ENCODE measurements at regions not wholly inside any gene's neighbourhood (a gene's known extent, or its start where the extent isn't known, plus 50 kb on each side); places are given as distances from the start of the nearest gene placed in this dataset.

GRCh38 chr6:132063204-132063603 lies 112.0 kb upstream of the CCN2 start:
- Histone ChIP-seq H3K27ac (ENCODE audit: extremely low read length, insufficient read depth, low read length) (no peak overlapping the region), H4K20me1 (ENCODE audit: insufficient read depth, low read length) (no peaks in the 10 kb centered on the region), H3K36me3 (replicated peaks in 1 of 2; ENCODE audit: control insufficient read depth in 1 of 2, insufficient read depth in 2 of 2, low read length in 2 of 2) (no peaks in the 10 kb centered on the region), H2AFZ (ENCODE audit: low read length) (no peak overlapping the region), H3K27me3 (ENCODE audit: control insufficient read depth in 1 of 2, insufficient read depth in 2 of 2, low read length in 2 of 2) (no peaks in the 10 kb centered on the region), H3K4me2 (ENCODE audit: low read depth, low read length) (no peak overlapping the region), H3K4me1 (ENCODE audit: insufficient read depth, low read length) (peaks cover 20% of the 10 kb centered on the region), H3K9me3 (ENCODE audit: low read length) (no peaks in the 10 kb centered on the region), H3K9ac (ENCODE audit: insufficient read depth, low read depth, low read length) (no peak overlapping the region), H3K79me2 (ENCODE audit: insufficient read depth, low read length) (no peaks in the 10 kb centered on the region), H3K4me3 (replicated peaks in 1 of 3; ENCODE audit: insufficient read depth in 1 of 3, low read depth in 2 of 3, low read length in 3 of 3) (no peak overlapping the region)
- FAIRE-seq (no peak), DNase-seq (ENCODE audit: low spot score) (no peak), ATAC-seq (no peak)
- in situ Hi-C loops (cut with HindIII; ENCODE audit: extremely low pct_ligation_motif_present, low pct_unique_long_range_greater_than_20kb) = no loop called here
- ChIA-PET POLR2A (interaction anchor here (1.3 kb wide), 1 partner anchor 113 kb away, joined by 4 read pairs; no protein-coding TSS in a partner anchor), CTCF (ENCODE audit: low intra/inter-chr PET ratio, low total read pairs) (no interaction called here)
- 87% methylated on average over 5 of the region's 5 CpGs for WGBS (ENCODE audit: low lambda C conversion rate)
- 0 out of 2 replicates have a peak, but pooled peaks have one; percentile 27 for TF ChIP-seq ATF1 (CRISPR knock-in tag; IDR thresholded peaks at IDR 0.05)
- TF ChIP-seq TFE3 (CRISPR knock-in tag; IDR thresholded peaks at IDR 0.05) = no peak
- BruUV-seq (replicated peaks) = no TSS peak
- intact Hi-C loops (cut with micrococcal nuclease; ENCODE audit: unreplicated experiment) = loop anchor here (5.0 kb wide), 1 partner anchor 111 kb away; the partner anchor contains the start of gene CCN2

GRCh38 chr6:132062626-132063025 lies 111.5 kb upstream of the CCN2 start:
- Histone ChIP-seq H3K9me3 (ENCODE audit: low read length) (no peaks in the 10 kb centered on the region), H3K4me1 (ENCODE audit: insufficient read depth, low read length) (peaks cover 20% of the 10 kb centered on the region), H4K20me1 (ENCODE audit: insufficient read depth, low read length) (no peaks in the 10 kb centered on the region), H2AFZ (ENCODE audit: low read length) (no peak overlapping the region), H3K4me2 (ENCODE audit: low read depth, low read length) (no peak overlapping the region), H3K27me3 (ENCODE audit: control insufficient read depth in 1 of 2, insufficient read depth in 2 of 2, low read length in 2 of 2) (no peaks in the 10 kb centered on the region), H3K4me3 (replicated peaks in 1 of 3; ENCODE audit: insufficient read depth in 1 of 3, low read depth in 2 of 3, low read length in 3 of 3) (no peak overlapping the region), H3K9ac (ENCODE audit: insufficient read depth, low read depth, low read length) (no peak overlapping the region), H3K36me3 (replicated peaks in 1 of 2; ENCODE audit: control insufficient read depth in 1 of 2, insufficient read depth in 2 of 2, low read length in 2 of 2) (no peaks in the 10 kb centered on the region), H3K79me2 (ENCODE audit: insufficient read depth, low read length) (no peaks in the 10 kb centered on the region), H3K27ac (ENCODE audit: extremely low read length, insufficient read depth, low read length) (no peak overlapping the region)
- no peak for FAIRE-seq
- ChIA-PET POLR2A (interaction anchor here (1.3 kb wide), 1 partner anchor 113 kb away, joined by 4 read pairs; no protein-coding TSS in a partner anchor), CTCF (ENCODE audit: low intra/inter-chr PET ratio, low total read pairs) (no interaction called here)
- intact Hi-C loops (cut with micrococcal nuclease; ENCODE audit: unreplicated experiment) (loop anchor here (5.0 kb wide), 1 partner anchor 110 kb away; the partner anchor contains the start of gene CCN2), in situ Hi-C loops (cut with HindIII; ENCODE audit: extremely low pct_ligation_motif_present, low pct_unique_long_range_greater_than_20kb) (no loop called here)
- no peak for ATAC-seq
- BruUV-seq (replicated peaks) = no TSS peak
- WGBS (ENCODE audit: low lambda C conversion rate) = 67% methylated on average over 3 of the region's 3 CpGs
- DNase-seq (ENCODE audit: low spot score) = no peak
- TF ChIP-seq PLRG1 (conservative IDR thresholded peaks at IDR 0.05) = no peak

All from HepG2 (cell line).